Activated naive CD4-positive, alpha-beta T cell treated with anti-CD3 and anti-CD28 coated beads, Interleukin-2, amount 50 U/mL, for 72 hours (primary cell): ENCODE measurements at regions not wholly inside any gene's neighbourhood (a gene's known extent, or its start where the extent isn't known, plus 50 kb on each side); places are given as distances from the start of the nearest gene placed in this dataset.

Source experiments
- ATAC-seq, 2 donors: fragments of 150-1000 bp; cut with Tn5 transposase; 2 replicates each; pipeline ENCODE4 v1.10.0; 2021; ENCODE audit warnings: mild to moderate bottlenecking in 2 of 2, moderate library complexity in 2 of 2
- DNase-seq, 2 donors: peaks; one replicate each; pipeline ENCODE4 v3.0.0; 2021 to 2022; ENCODE audit warnings: low spot score in 2 of 2
- H3K27ac Mint-ChIP-seq, 2 donors: one replicate each; pipeline ENCODE4 v1.8.0; 2022; ENCODE audit warnings: mild to moderate bottlenecking in 2 of 2, mixed read lengths in 2 of 2
- H3K36me3 Mint-ChIP-seq, 2 donors: one replicate each; pipeline ENCODE4 v1.8.0; 2022; ENCODE audit warnings: mixed read lengths in 2 of 2
- H3K9me3 Mint-ChIP-seq, 2 donors: one replicate each; pipeline ENCODE4 v1.8.0; 2022; ENCODE audit warnings: mixed read lengths in 2 of 2

DNA sequence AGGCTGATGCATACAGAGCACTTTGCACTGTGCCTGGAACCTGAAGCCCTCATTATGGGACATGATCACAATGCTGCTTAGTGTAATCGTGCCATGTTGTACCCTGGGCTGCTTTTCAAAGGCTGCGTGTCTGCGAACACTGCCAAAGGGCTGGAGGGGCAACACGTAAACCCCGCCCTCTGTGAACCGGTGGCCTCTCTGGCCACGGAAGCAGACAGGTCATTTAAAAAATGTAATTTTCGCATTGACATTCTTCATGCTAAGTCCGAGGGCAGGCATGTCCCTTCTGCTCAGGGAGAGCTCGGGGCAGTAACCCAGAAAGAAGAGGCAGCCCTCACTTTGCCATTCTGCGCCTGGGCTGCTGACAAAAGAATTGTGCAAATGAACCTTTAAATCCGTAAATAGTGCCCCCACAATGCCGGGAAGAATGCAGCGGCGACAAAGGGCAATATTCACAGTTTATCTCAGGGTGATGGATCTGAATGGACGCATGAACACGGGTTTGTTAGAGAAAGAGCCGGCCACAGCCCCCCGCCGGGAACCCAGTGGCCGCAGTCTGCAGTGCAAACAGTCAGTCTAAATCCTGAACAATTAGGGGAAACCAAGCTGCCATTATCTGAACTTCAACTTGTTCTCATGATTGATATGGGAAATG, 226.1 kb downstream of the MYCN start:
- Mint-ChIP-seq H3K36me3 (no peaks in the 10 kb centered on the region), H3K27ac (no peak overlapping the region), H3K9me3 (peaks cover 0 to 4% of the 10 kb centered on the region in 2 donors)
- ATAC-seq: no peak
- no peak for DNase-seq

DNA sequence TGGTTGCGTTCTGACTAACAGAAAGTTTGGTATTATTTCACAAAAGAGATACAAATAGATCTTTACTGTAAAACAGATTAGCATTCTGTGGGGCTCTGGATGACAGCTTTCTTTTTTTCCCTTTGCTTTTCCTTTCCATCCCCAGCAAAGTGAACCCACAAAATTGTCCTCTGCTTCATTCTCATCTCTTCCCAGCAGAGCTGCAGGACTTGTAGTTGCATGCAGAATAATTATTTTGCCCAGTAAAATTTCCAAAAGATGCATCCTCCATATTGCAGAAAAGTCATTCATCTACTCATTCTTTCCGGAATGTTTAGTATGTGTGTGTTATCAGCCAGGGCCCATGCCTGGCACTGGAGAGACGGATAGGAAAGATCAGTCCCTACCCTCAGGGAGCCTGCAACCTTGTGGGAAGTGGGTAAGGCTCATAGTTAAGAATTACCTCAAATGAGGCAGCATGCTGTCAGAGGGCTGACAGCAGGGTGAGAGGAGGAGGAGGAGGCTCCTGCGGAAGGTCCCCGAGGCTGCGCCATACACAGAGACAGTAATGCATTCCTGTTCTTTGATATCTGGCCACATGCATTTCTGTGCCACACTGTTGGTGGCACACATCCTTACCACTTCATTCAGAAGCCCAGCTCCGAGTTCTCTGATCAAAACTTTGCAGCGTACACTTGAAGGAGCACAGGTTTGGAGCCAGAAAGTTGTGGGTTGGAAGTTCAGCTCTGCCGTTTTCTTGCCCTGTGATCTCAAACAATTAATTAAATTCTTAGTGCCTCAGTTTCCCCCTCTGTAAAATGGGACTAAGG, 225.4 kb downstream of the MYCN start:
- no peak for DNase-seq
- Mint-ChIP-seq H3K9me3 (peaks cover 0 to 3% of the 10 kb centered on the region in 2 donors), H3K27ac (no peak overlapping the region), H3K36me3 (no peaks in the 10 kb centered on the region)
- ATAC-seq: no peak

DNA sequence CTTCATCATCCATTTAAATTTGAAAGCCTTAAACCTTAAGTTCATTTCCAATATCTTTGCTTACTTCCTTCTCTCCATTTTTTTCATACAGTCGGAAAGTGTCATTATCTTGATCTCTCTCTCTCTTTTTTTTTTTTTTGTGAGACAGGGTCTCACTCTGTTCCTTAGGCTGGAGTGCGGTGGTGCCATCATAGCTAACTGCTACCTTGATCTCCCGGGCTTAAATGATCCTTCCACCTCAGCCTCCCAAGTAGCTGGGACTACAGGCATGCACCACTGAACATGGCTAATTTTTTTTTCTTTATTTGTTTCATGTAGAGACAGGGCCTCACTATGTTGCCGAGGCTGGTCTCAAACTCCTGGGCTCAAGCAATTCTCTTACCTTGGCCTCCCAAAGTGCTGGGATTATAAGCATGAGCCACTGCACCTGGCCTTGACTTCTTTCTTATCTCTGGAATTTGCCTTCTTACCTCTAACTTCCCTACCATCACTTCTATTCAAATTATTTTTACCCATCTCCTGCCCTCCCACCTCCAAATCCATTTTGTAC, 222.2 kb downstream of the MYCN start:
- no peak for ATAC-seq

DNA sequence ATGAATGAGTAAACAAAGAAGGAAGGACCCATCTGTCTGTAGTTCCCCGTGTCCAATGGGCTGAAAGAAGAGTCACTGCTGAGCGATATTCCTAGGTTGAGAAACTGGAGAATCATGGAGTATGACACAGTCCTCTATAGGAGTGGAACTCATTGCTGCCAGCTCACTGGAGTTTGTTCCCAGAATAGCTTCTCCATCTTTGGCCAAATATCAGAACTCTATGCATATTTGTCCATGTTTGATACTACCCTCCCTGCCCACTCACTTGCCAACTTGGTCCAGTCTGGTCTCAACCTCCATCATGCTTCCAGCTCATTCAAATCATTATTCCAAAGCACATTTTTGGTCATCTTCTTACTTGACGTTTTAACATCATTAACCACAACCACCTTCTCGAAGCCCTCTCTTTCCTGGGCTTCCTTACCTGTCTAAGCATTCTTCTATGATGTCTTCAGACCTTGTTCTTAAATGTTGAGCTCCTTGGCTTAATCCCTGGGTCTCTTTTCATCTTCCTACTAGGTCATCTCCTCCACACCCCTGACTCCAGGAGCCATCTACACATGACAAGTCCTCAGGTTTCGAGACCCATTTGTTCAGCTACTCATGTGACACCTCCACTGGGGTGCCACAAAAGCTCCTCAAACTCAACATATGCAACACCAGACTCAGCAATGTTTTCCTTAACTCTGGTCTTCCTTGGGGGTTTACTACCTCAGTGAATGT, 221.6 kb downstream of the MYCN start:
- ATAC-seq: no peak
- no peaks in the 10 kb centered on the region for H3K9me3 Mint-ChIP-seq
- H3K27ac Mint-ChIP-seq: no peak overlapping the region
- no peak for DNase-seq
- H3K36me3 Mint-ChIP-seq: no peaks in the 10 kb centered on the region

More for the DNA sequence above, 222.2 kb downstream of the MYCN start:
- Mint-ChIP-seq H3K27ac (no peak overlapping the region), H3K9me3 (no peaks in the 10 kb centered on the region), H3K36me3 (no peaks in the 10 kb centered on the region)
- no peak for DNase-seq

DNA sequence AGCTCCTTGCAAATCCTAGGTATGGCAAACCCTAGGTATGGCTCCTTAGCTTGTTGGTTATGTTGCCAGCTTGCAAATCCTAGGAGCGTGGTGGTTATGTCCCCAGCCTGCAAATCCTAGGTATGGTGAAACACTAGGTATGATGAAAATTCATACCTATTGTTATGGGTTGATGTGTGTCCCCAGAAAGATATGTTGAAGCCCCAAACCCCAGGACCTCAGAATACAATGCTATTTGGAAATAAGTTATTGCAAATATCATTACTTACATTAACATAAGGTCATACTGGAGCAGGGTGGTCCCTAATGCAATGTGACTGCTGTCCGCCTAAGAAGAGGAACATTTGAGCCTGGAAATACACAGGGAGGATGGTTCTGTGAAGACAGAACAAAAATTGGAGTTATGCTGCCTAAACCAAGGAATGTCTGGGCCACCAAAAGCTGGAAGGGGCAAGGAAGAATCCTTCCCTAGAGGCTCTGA, 220.8 kb downstream of the MYCN start:
- DNase-seq (no peak), ATAC-seq (no peak)
- H3K36me3 Mint-ChIP-seq: no peaks in the 10 kb centered on the region
- no peaks in the 10 kb centered on the region for H3K9me3 Mint-ChIP-seq
- H3K27ac Mint-ChIP-seq: no peak overlapping the region

DNA sequence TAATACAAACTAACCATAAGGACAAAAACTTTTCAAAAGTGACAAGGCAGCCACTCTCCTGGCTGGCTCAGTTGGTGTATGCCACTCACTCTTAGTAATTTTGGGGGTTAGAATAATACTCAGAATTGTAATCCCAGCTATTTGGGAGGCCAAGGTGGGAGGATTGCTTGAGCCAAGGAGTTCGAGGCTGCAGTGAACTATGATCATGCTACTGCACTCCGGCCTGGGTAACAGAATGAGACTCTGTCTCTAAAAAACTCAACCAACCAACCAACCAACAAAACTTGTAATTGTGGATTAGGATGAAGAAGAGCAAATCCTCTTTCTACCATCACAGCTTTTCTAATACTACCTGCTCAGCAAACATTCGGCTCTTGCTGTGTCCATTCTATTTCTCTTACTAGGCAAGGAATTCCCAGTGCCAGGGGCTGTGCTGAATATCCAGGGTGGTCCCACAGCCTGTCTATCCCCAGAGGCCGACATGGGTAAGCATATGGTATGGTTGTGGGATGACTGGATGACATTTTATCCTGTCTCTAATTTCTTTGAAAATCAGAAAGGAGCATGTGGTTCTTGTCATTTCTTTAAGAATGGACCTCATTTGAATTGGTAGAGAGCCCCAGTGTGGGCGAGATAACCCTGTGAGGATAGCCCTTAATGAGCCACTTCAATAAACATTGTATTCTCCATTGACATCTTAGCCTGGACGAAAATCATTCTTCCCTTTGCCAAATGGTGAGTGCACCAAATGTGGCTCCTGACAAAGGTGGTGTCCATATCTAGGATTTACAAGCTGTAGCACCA, 220.1 kb downstream of the MYCN start:
- ATAC-seq (no peak), DNase-seq (no peak)
- no peaks in the 10 kb centered on the region for H3K36me3 Mint-ChIP-seq
- no peaks in the 10 kb centered on the region for H3K9me3 Mint-ChIP-seq
- no peak overlapping the region for H3K27ac Mint-ChIP-seq

DNA sequence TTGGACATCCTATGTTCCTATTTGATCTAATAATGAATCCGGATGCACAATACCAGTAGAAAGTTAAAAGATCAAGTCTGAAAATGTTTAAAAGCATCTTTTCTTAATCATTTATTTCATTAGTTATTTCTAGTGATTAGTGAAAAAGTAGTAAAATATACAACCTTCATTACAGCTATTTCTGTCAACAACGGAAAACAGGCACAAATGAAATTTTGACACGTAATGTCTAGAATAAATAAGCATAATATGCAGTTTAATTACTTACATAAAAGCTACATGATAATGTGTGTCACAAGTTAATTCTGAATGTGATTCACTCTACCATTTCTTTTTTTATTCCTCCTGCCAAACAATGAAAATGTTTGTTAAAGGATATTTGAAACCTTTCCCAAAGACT, 216.1 kb downstream of the MYCN start:
- H3K36me3 Mint-ChIP-seq: no peaks in the 10 kb centered on the region
- no peaks in the 10 kb centered on the region for H3K9me3 Mint-ChIP-seq
- H3K27ac Mint-ChIP-seq: no peak overlapping the region
- ATAC-seq (no peak), DNase-seq (no peak)

DNA sequence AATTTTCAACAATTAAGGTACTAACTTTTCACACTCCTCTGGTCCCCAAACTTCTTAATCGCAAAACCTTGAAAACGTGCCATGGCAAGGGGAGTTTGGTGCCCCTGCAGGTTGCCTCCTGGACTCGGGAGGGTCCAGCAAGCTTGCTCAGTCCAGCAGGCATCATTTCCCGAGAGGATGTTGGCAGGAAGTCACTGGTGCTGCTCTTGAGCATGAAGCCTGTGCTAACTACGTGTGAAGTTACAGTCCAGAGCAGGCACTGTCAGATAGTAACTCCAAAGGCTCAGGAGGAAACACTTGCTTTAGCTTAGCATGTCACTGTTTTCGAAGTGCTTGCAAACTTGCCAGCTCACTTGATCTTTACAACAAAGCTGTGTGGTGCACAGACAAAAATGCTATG, 215.4 kb downstream of the MYCN start:
- no peaks in the 10 kb centered on the region for H3K36me3 Mint-ChIP-seq
- no peak overlapping the region for H3K27ac Mint-ChIP-seq
- no peaks in the 10 kb centered on the region for H3K9me3 Mint-ChIP-seq
- ATAC-seq: no peak
- no peak for DNase-seq

DNA sequence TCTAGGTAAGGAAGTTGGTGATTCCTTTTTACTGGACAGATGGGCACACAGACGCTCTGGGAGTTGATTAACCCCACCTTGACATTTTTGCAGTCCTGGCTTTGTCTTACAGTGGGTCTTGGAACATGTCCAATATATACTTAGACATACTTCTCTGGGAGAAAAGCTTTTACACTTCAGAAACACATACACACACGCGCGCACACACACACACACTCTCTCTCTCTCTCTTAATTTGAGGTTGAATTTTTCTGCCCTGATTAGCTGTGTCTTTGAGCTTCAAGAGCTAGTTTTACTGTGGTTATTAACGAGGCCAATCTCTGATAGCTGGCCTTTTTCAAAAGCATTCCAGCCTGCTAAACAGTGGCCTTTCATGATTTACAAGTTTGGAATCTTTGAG, 215.0 kb downstream of the MYCN start:
- H3K27ac Mint-ChIP-seq: no peak overlapping the region
- DNase-seq: no peak
- no peak for ATAC-seq
- no peaks in the 10 kb centered on the region for H3K36me3 Mint-ChIP-seq
- H3K9me3 Mint-ChIP-seq: no peaks in the 10 kb centered on the region

DNA sequence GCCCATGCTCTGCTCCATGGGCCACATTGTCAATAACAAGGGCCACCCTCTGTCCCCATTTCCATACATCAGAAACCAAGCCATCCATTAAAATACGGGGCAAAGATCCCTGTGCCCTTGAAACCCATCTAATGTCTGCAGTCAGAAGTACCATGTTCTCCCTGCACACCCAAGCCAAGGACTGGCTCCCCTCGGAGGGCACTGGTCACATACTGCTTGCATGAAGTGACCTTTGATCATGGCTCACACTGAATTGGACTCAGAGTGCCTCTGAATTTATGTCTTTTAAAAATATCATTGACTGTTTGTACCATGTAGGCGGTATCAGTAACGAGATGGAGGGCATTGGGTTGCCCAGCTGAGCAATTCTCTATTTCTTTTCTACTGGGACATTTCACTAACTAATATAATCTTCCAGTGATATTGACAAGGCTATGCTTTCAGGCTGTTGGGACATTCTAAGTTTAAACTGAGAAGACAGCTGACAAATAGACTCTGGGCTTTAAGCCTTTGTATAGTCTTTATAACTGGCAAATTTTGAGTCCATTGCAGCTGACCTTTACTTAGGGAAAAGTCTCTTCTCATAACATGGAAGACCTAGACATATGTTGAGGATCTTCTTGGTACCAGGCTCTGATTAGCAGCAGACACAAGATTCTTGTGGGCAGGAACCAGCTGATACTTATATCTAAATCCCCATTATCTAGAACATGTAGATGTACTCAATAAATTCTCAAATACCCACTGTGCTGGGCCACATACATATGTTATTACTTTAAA, 214.3 kb downstream of the MYCN start:
- Mint-ChIP-seq H3K9me3 (no peaks in the 10 kb centered on the region), H3K27ac (no peak overlapping the region), H3K36me3 (no peaks in the 10 kb centered on the region)
- ATAC-seq: no peak
- no peak for DNase-seq

DNA sequence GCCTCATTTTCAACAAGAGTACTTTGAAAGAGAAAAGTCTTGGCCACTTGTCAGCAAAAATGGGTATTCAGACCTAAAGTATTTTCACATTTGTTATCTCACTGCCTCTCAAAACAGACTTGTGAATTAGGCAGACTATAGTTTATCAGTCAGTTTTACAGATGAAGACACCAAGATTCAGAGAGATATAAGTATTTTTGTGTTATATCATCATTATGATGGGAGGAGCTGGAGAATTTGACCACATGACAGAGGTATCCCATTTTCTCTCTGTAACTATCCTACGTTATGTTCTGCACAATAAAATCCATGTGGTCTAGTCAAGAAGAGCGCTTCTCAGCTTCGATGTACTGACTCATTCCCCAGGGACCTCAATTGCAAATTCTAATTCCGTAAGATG, 213.7 kb downstream of the MYCN start:
- no peak for DNase-seq
- H3K27ac Mint-ChIP-seq: no peak overlapping the region
- peaks cover 0 to 2% of the 10 kb centered on the region in 2 donors for H3K9me3 Mint-ChIP-seq
- no peaks in the 10 kb centered on the region for H3K36me3 Mint-ChIP-seq
- ATAC-seq: no peak

DNA sequence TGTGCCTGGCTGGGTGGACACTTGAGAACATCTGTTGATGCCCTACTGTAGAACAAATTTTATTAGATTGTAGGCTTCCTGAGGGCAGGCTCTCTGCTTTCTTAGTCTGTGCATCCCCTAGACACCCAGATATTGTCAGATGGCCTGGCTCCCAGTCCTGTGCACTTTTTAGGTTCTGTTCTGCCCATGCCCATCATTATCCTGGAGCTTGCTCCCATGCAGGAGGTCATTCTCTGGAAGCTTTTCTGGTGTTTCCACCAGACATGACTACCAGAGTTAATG, 213.3 kb downstream of the MYCN start:
- ATAC-seq (no peak), DNase-seq (no peak)
- Mint-ChIP-seq H3K9me3 (peaks cover 0 to 4% of the 10 kb centered on the region in 2 donors), H3K36me3 (no peaks in the 10 kb centered on the region), H3K27ac (no peak overlapping the region)

DNA sequence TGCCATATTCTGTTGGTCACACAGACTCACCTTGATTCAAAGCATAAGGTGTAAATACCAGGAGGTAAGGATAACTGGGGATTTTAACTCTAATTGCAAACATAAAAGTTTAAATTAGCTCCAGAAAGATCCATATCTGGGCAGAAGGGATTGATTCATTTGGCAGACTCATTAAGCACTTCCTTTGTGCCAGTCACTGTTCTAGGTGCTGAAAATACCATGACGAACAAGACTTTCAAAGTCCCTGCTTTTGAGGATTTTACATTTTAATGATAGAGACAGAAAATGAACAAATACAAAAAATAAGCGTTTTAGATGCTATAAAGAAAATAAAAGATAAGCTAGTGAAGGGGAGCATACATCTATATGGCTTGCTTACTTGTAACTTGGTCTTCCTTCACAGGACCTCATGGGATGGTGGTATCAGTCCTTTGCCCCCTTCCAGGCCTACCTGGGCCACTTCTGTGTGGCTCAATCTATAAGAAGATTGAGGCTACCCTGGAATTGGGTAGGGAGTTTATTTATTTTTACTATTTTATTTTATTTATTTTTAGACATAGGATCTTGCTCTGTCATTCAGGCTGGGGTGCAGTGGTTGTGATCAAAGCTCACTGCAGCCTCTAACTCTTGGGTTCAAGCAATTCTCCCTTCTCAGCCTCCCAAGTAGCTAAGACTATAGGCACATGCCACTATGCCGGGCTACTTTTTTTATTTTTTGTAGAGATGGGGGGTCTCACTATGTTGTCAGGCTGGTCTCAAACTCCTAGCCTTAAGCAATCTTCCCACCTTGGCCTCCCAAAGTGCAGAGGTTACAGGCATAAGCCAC, 212.8 kb downstream of the MYCN start:
- no peak for DNase-seq
- Mint-ChIP-seq H3K27ac (no peak overlapping the region), H3K36me3 (no peaks in the 10 kb centered on the region), H3K9me3 (peaks cover 0 to 4% of the 10 kb centered on the region in 2 donors)
- no peak for ATAC-seq

DNA sequence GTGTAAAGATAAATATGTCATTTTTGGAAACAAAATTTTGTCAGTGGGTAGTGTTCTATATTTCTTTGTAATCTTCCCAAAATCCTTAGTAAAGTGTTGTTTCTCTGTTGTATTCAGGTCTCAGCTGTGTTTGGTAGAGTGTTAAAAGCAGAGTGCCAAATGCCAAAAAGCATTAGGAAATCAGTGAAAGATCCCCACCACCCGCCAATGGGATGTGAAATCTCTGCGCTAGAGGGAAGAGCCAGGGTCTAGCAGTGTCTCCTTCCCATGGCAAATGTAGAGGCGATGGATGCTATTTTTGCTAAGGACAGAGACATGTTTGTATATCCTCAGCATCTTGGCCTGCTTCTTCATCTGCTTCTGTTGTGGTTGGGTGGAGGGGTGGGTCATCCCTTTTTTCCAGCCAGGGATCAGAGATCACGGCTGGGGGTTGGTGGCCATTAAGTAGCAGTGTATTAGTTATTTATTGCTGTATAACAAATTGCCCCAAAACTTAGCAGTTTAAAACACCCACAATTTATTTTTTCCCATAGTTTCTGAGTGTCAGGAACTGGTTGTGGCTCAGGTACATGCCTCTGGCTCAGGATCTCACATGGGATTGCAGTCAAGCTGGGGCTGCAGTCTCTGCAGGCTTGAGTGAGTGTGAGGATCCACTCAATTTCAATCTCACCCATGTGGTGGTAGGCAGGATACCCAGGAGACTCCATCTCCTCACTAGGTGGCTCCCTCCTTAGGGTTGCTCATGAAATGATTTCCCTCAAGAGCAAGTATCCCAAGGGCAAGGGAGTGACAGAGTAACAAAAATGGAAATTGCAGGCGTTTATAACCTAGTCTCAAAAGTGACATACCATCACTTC, 211.9 kb downstream of the MYCN start:
- DNase-seq: no peak
- H3K27ac Mint-ChIP-seq: no peak overlapping the region
- no peak for ATAC-seq
- no peaks in the 10 kb centered on the region for H3K36me3 Mint-ChIP-seq
- peaks cover 0 to 4% of the 10 kb centered on the region in 2 donors for H3K9me3 Mint-ChIP-seq
